Stimulated activated memory B cell treated with anti-CD40 and anti-IgM and Interleukin-4, amounts not matched to agents 10 μg/mL and 1 μg/mL and 100 μg/mL, for 72 hours (primary cell): ENCODE measurements at regions not wholly inside any gene's neighbourhood (a gene's known extent, or its start where the extent isn't known, plus 50 kb on each side); places are given as distances from the start of the nearest gene placed in this dataset.
A peak's percentile ranks its signal among the peaks of the same experiment; 100 is the strongest.
"Not testable (repeated sequence)": the region's sequence is repeated elsewhere in the genome, so short reads cannot be mapped to it uniquely, and the experiment has no call there.

ENCODE experiments used
- ATAC-seq: fragments of 150-1000 bp; cut with Tn5 transposase; 2 replicates; pipeline ENCODE4 v1.10.0; 2021
- H3K27ac Mint-ChIP-seq: one replicate; pipeline ENCODE4 v1.8.0; 2022; ENCODE audit warnings: mild to moderate bottlenecking, mixed read lengths
- H3K27me3 Mint-ChIP-seq: one replicate; pipeline ENCODE4 v1.8.0; 2022; ENCODE audit warnings: mixed read lengths
- H3K36me3 Mint-ChIP-seq: one replicate; pipeline ENCODE4 v1.8.0; 2022; ENCODE audit warnings: mixed read lengths
- H3K4me1 Mint-ChIP-seq: one replicate; pipeline ENCODE4 v1.8.0; 2022; ENCODE audit warnings: mixed read lengths
- H3K4me3 Mint-ChIP-seq: one replicate; pipeline ENCODE4 v1.8.0; 2022; ENCODE audit warnings: mild to moderate bottlenecking, moderate library complexity, mixed read lengths
- H3K9me3 Mint-ChIP-seq: one replicate; pipeline ENCODE4 v1.8.0; 2022; ENCODE audit warnings: mixed read lengths

GRCh38 chr2:16972276-16972675 is 306.6 kb upstream of the CYRIA start:
- no peak for ATAC-seq
- Mint-ChIP-seq H3K27ac (no peak overlapping the region), H3K4me1 (peaks cover 7% of the 10 kb centered on the region), H3K9me3 (peaks cover 5% of the 10 kb centered on the region), H3K4me3 (no peak overlapping the region), H3K27me3 (no peaks in the 10 kb centered on the region), H3K36me3 (no peaks in the 10 kb centered on the region)

- Mint-ChIP-seq H3K4me1 (peaks cover 7% of the 10 kb centered on the region), H3K4me3 (no peak overlapping the region), H3K9me3 (peaks cover 5% of the 10 kb centered on the region), H3K27ac (peak overlapping the region; percentile 68), H3K36me3 (no peaks in the 10 kb centered on the region), H3K27me3 (no peaks in the 10 kb centered on the region)
- no peak for ATAC-seq
Measured at GRCh38 chr2:16971722-16972234, 306.1 kb upstream of the CYRIA start.

GRCh38 chr2:16970948-16971347 is 305.3 kb upstream of the CYRIA start:
- peak; percentile 58 for ATAC-seq
- H3K36me3 Mint-ChIP-seq, H3K9me3 Mint-ChIP-seq, H3K27me3 Mint-ChIP-seq, H3K4me1 Mint-ChIP-seq, H3K4me3 Mint-ChIP-seq: not testable (repeated sequence)
- H3K27ac Mint-ChIP-seq, result peak overlapping the region; percentile 68

GRCh38 chr2:16962505-16962904 is 296.9 kb upstream of the CYRIA start:
- H3K4me3 Mint-ChIP-seq, result no peak overlapping the region
- no peak for ATAC-seq
- H3K36me3 Mint-ChIP-seq, result no peaks in the 10 kb centered on the region
- H3K9me3 Mint-ChIP-seq, result no peaks in the 10 kb centered on the region
- H3K27ac Mint-ChIP-seq, result peak overlapping the region; percentile 23
- peaks cover 39% of the 10 kb centered on the region for H3K4me1 Mint-ChIP-seq
- H3K27me3 Mint-ChIP-seq, result no peaks in the 10 kb centered on the region

GRCh38 chr2:16960579-16960978 is 294.9 kb upstream of the CYRIA start:
- peak; percentile 89 for ATAC-seq
- H3K9me3 Mint-ChIP-seq, result no peaks in the 10 kb centered on the region
- peak overlapping the region; percentile 89 for H3K27ac Mint-ChIP-seq
- peak overlapping the region; percentile 35 for H3K4me3 Mint-ChIP-seq
- peaks cover 42% of the 10 kb centered on the region for H3K4me1 Mint-ChIP-seq
- H3K27me3 Mint-ChIP-seq, result no peaks in the 10 kb centered on the region
- no peaks in the 10 kb centered on the region for H3K36me3 Mint-ChIP-seq

GRCh38 chr2:16958266-16958665 is 292.6 kb upstream of the CYRIA start:
- peak overlapping the region; percentile 89 for H3K27ac Mint-ChIP-seq
- no peaks in the 10 kb centered on the region for H3K27me3 Mint-ChIP-seq
- peaks cover 42% of the 10 kb centered on the region for H3K4me1 Mint-ChIP-seq
- peak; percentile 55 for ATAC-seq
- H3K4me3 Mint-ChIP-seq, result no peak overlapping the region
- H3K36me3 Mint-ChIP-seq, result no peaks in the 10 kb centered on the region
- H3K9me3 Mint-ChIP-seq, result no peaks in the 10 kb centered on the region

GRCh38 chr2:16952805-16953204 is 287.2 kb upstream of the CYRIA start:
- Mint-ChIP-seq H3K36me3 (no peaks in the 10 kb centered on the region), H3K27me3 (no peaks in the 10 kb centered on the region), H3K4me1 (peaks cover 35% of the 10 kb centered on the region), H3K9me3 (peaks cover 5% of the 10 kb centered on the region), H3K27ac (peak overlapping the region; percentile 5), H3K4me3 (no peak overlapping the region)
- no peak for ATAC-seq

GRCh38 chr2:16952368-16952767 is 286.7 kb upstream of the CYRIA start:
- no peaks in the 10 kb centered on the region for H3K27me3 Mint-ChIP-seq
- ATAC-seq, result peak; percentile 22
- no peak overlapping the region for H3K4me3 Mint-ChIP-seq
- peaks cover 5% of the 10 kb centered on the region for H3K9me3 Mint-ChIP-seq
- H3K36me3 Mint-ChIP-seq, result no peaks in the 10 kb centered on the region
- H3K27ac Mint-ChIP-seq, result peak overlapping the region; percentile 5
- H3K4me1 Mint-ChIP-seq, result peaks cover 35% of the 10 kb centered on the region

- Mint-ChIP-seq H3K9me3 (peaks cover 5% of the 10 kb centered on the region), H3K4me1 (peaks cover 38% of the 10 kb centered on the region), H3K36me3 (no peaks in the 10 kb centered on the region), H3K27me3 (no peaks in the 10 kb centered on the region), H3K27ac (no peak overlapping the region), H3K4me3 (no peak overlapping the region)
- ATAC-seq, result no peak
Measured at GRCh38 chr2:16950436-16950835, 284.8 kb upstream of the CYRIA start.

- no peak for ATAC-seq
- Mint-ChIP-seq H3K36me3 (no peaks in the 10 kb centered on the region), H3K4me3 (no peak overlapping the region), H3K9me3 (peaks cover 5% of the 10 kb centered on the region), H3K27ac (peak overlapping the region; percentile 73), H3K27me3 (no peaks in the 10 kb centered on the region), H3K4me1 (peaks cover 38% of the 10 kb centered on the region)
Measured at GRCh38 chr2:16948710-16949109, 283.1 kb upstream of the CYRIA start.

GRCh38 chr2:16948053-16948452 is 282.4 kb upstream of the CYRIA start:
- Mint-ChIP-seq H3K27ac (peak overlapping the region; percentile 73), H3K36me3 (no peaks in the 10 kb centered on the region), H3K27me3 (no peaks in the 10 kb centered on the region), H3K4me1 (peaks cover 38% of the 10 kb centered on the region), H3K9me3 (peaks cover 5% of the 10 kb centered on the region), H3K4me3 (no peak overlapping the region)
- peak; percentile 82 for ATAC-seq

GRCh38 chr2:16943279-16943958 is 277.8 kb upstream of the CYRIA start:
- Mint-ChIP-seq H3K27me3 (no peaks in the 10 kb centered on the region), H3K27ac (no peak overlapping the region), H3K9me3 (peaks cover 7% of the 10 kb centered on the region), H3K4me1 (peaks cover 14% of the 10 kb centered on the region), H3K4me3 (no peak overlapping the region), H3K36me3 (peaks cover 4% of the 10 kb centered on the region)
- ATAC-seq, result no peak

GRCh38 chr2:16940214-16940613 is 274.6 kb upstream of the CYRIA start:
- no peaks in the 10 kb centered on the region for H3K4me1 Mint-ChIP-seq
- no peaks in the 10 kb centered on the region for H3K27me3 Mint-ChIP-seq
- peaks cover 7% of the 10 kb centered on the region for H3K9me3 Mint-ChIP-seq

GRCh38 chr2:16939771-16940170 is 274.1 kb upstream of the CYRIA start:
- peaks cover 7% of the 10 kb centered on the region for H3K9me3 Mint-ChIP-seq
- no peak overlapping the region for H3K27ac Mint-ChIP-seq
- no peaks in the 10 kb centered on the region for H3K27me3 Mint-ChIP-seq
- no peak overlapping the region for H3K4me3 Mint-ChIP-seq
- ATAC-seq, result no peak
- H3K36me3 Mint-ChIP-seq, result peaks cover 4% of the 10 kb centered on the region
- H3K4me1 Mint-ChIP-seq, result no peaks in the 10 kb centered on the region

More at GRCh38 chr2:16940214-16940613, 274.6 kb upstream of the CYRIA start:
- no peak for ATAC-seq
- no peak overlapping the region for H3K27ac Mint-ChIP-seq
- no peak overlapping the region for H3K4me3 Mint-ChIP-seq
- peaks cover 4% of the 10 kb centered on the region for H3K36me3 Mint-ChIP-seq

GRCh38 chr2:16933355-16933754 is 267.7 kb upstream of the CYRIA start:
- Mint-ChIP-seq H3K4me1 (no peaks in the 10 kb centered on the region), H3K4me3 (no peak overlapping the region), H3K36me3 (no peaks in the 10 kb centered on the region), H3K9me3 (no peaks in the 10 kb centered on the region), H3K27me3 (no peaks in the 10 kb centered on the region), H3K27ac (no peak overlapping the region)
- no peak for ATAC-seq

GRCh38 chr2:16932826-16933225 is 267.2 kb upstream of the CYRIA start:
- Mint-ChIP-seq H3K9me3 (no peaks in the 10 kb centered on the region), H3K4me1 (no peaks in the 10 kb centered on the region), H3K4me3 (no peak overlapping the region), H3K27ac (no peak overlapping the region), H3K36me3 (no peaks in the 10 kb centered on the region), H3K27me3 (no peaks in the 10 kb centered on the region)
- ATAC-seq, result no peak
